Omental fat pad (tissue), 3 donors: ENCODE measurements at regions not wholly inside any gene's neighbourhood (a gene's known extent, or its start where the extent isn't known, plus 50 kb on each side); places are given as distances from the start of the nearest gene placed in this dataset.

Experiments used
- ATAC-seq: fragments of 150-250 bp; one replicate; pipeline ENCODE4 v1.9.1; 2016; ENCODE audit warnings: mild to moderate bottlenecking, moderate library complexity; ENCODE audit not compliant: low FRiP score
- DNase-seq: peaks from one replicate; pipeline ENCODE4 v3.0.0-alpha.2; 2019; ENCODE audit warnings: low spot score
- CTCF ChIP-seq, 3 donors: fragments of 450-650 bp; IDR thresholded peaks; one replicate each; pipeline ENCODE4 v1.5.1; 2016 to 2017; ENCODE audit warnings: antibody characterized with exemption in 3 of 3, mild to moderate bottlenecking in 3 of 3, moderate library complexity in 2 of 3

GRCh38 chr3:21860082-21860475 is 109.1 kb upstream of the ZNF385D start:
- ATAC-seq (no peak), DNase-seq (no peak)
- TF ChIP-seq CTCF (IDR thresholded peaks at IDR 0.05), result no peak

- no peak for TF ChIP-seq CTCF (IDR thresholded peaks at IDR 0.05)
- DNase-seq (no peak), ATAC-seq (no peak)
Measured at GRCh38 chr3:21860657-21861056, 109.6 kb upstream of the ZNF385D start.

- TF ChIP-seq CTCF (IDR thresholded peaks at IDR 0.05), result no peak
- ATAC-seq (no peak), DNase-seq (no peak)
Measured at GRCh38 chr3:21876782-21877181, 125.8 kb upstream of the ZNF385D start.

GRCh38 chr3:21877214-21877754 is 126.3 kb upstream of the ZNF385D start:
- no peak for TF ChIP-seq CTCF (IDR thresholded peaks at IDR 0.05)
- DNase-seq (no peak), ATAC-seq (no peak)

GRCh38 chr3:21879184-21879886 is 128.3 kb upstream of the ZNF385D start:
- DNase-seq (no peak), ATAC-seq (no peak)
- TF ChIP-seq CTCF (IDR thresholded peaks at IDR 0.05), result no peak

GRCh38 chr3:21888656-21889055 is 137.6 kb upstream of the ZNF385D start:
- no peak for TF ChIP-seq CTCF (IDR thresholded peaks at IDR 0.05)
- ATAC-seq (no peak), DNase-seq (no peak)

GRCh38 chr3:21889166-21889565 is 138.2 kb upstream of the ZNF385D start:
- no peak for DNase-seq
- no peak for TF ChIP-seq CTCF (IDR thresholded peaks at IDR 0.05)
- ATAC-seq, result no peak
